Activated T-cell treated with anti-CD3 and anti-CD28 coated beads, Interleukin-2, amount 50 U/mL, for 1 hour (primary cell): ENCODE measurements at regions not wholly inside any gene's neighbourhood (a gene's known extent, or its start where the extent isn't known, plus 50 kb on each side); places are given as distances from the start of the nearest gene placed in this dataset.
A peak's percentile ranks its signal among the peaks of the same experiment; 100 is the strongest.

Experiments used
- DNase-seq: peaks from one replicate; pipeline ENCODE4 v3.0.0-alpha.2; 2020

DNA sequence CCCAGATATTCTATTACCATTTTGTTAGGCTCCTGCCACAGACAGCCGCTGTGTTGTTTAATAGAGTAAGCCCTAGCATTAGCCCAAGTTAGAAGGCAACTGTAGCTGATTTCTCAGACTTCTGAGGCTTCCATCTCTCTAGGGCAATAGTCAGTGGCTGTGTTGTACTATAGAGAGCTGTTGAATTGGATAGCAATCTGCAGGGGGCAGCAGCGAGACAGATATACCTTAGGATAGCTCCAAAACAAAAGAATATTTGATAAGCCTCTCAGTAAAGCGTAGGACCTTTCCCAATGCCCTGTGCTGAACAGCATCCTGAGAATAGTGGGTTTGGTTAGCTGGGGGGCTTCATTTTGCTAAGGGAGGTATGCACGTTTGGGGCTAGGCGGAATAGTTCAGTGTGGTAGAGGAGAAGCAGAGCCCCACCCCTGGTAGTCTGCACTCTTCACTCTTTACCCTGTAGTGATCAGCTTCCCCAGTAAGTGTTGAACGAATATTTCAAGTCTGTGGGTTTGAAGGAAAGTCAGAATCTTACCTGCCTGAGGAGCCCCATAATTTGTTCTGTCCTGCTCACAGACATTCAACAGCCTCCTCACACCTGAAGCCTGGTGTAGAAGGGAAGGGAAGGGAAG is 515.1 kb downstream of the INSC start:
- DNase-seq = no peak

DNA sequence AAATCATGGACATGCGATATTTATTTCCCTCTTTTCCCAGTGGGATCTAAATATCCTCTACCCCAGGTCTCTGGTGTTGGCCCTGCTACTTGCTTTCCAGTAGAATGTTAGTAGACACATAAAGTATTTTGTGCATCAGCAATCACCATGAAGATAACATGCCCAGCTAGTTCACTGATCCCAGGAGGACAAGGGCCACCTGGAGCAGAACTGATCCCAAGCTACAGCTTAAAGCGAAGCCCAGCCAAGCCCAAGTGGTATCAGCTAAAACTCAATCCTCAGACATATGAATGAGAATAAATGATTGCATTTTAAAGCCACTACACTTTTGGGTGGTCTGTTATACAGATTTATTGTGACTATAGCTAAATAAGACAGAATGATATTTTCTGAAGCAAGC is 516.2 kb downstream of the INSC start:
- DNase-seq = no peak

DNA sequence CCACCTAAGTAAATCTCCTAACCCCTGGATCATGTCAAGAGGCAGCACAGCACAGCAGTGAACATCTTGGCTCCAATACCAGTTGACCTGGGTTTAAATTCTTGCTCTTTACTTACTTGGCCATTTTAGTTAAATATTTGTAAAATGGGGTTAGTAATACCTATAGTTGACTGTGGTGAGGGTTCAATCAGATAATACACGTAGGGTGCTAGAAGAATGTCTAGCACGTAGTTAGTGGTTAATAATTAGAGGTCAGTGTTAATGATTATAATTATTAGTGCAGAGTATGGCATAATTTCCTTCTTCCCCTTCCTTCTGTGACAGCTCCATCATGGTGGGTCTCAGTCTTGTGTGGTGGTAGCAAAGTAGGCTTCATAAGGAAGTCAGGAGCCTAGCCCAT is 520.8 kb downstream of the INSC start:
- DNase-seq = no peak

DNA sequence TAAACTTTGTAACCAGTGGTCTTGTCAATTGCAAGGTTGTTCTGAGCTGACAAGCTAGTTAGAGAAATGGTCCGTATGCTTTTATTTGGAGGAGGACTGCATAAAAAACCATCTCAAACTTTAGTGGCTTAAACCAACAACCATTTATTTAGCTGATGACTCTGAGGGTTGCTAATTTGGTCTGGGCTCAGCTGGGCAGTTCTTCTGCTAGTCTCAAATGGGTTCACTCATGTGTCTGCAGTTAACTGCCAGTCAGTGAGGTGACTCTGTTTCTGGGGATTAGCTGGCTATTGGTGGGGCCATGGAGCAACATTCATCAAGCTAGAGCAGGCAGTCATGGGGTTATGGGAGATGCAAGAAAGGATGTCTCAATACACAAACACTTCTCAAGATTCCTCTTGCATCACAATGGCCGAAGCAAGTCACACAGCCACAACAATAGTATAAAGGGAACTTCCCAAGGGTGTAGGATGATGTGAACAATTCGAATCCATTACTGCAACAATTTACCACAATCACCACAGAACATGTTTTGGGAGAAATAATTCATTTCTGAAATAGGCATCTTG is 521.9 kb downstream of the INSC start:
- DNase-seq = no peak

DNA sequence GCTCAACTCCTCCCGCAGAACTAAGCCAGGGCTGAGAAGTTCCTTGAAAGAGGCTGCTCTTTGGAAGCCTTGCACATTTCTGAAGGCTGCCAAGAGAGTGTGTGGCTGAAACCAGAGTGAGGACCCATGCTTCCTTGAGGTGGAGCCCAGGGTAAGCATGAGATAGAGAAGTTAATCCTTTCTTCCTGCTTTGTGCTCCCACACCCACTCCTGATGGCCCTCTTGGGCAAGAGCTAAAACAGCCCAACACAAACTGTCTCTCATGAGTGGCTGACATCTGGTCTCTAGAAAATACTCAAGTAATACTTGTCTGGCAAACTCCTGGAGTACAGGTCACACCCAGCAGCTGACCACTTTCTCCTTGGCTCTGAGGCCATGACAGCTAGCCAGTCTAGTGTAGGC is 523.7 kb downstream of the INSC start:
- DNase-seq = no peak

DNA sequence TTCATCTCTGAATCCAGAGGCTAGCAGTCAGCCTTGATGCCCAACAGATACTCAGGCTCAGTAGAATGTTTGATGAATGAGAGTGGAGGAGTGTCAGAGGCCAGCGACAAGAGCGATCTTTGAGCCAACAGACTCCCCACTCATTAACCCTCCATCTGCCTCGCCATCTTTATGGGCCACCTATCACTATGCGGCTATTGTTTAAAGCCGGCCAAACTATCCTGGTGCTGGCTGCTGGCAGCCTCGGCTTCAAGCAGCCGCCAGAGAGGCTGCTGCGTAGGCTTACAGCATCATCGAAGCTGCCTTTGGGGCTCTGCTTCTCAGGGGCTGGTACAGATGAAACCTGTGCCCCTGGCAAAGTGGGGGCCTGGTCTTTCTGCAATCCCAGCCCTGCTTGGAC is 525.6 kb downstream of the INSC start:
- no peak for DNase-seq

DNA sequence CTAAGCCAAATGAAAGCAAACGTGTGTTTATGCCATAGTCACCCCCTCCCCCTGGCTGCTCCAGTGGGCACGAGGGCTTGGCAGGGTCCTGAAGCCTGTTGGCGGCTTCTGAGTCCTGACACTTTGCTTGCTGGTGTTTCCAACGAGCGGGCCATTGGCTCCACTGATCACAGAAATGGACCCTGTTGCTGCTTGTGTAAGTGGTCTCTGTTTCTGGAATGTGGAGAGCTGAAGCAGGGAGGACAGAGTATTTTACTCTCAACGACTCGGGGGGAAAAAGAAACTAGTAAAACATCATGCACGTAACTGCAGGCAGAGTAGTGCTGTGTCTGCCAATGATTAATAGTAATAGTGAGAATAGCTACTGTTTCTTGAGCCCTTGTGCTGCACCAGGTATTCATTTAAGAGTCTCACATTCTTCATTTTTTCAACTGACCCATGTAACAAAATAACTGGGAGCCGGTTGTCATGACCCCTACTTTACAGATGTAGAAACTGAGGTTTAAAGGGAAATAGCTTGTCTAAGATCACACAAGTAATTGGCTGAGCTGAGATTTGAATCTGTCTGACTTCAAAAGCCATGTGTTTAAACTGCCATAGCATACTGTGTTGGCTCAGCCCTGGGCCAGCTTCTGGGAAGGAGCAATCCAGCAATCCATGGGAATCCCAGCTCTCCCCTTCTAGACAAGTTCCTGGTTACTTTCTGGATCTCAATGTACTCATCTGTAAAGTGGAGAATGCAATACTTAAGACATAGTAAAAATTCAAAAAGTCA is 526.7 kb downstream of the INSC start:
- no peak for DNase-seq

DNA sequence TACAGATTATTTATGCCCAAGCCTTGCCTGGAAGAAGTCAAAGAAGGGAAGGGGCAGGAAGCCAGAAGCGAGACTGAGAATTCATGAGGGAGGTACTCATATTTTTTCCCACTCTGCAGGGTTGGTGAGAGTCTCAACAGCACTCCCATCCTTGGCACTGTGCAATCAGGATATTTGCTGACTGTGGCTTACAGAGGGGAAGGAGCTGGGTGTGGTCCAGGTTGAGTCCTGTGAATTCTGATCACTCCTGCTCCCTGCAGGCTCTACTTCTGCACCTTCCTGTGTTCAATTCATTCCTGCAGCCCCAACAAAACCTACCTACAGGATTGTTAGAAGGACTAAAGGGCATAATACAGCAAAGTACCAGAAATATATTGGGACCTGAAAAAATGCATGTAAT is 530.5 kb downstream of the INSC start:
- DNase-seq = no peak

DNA sequence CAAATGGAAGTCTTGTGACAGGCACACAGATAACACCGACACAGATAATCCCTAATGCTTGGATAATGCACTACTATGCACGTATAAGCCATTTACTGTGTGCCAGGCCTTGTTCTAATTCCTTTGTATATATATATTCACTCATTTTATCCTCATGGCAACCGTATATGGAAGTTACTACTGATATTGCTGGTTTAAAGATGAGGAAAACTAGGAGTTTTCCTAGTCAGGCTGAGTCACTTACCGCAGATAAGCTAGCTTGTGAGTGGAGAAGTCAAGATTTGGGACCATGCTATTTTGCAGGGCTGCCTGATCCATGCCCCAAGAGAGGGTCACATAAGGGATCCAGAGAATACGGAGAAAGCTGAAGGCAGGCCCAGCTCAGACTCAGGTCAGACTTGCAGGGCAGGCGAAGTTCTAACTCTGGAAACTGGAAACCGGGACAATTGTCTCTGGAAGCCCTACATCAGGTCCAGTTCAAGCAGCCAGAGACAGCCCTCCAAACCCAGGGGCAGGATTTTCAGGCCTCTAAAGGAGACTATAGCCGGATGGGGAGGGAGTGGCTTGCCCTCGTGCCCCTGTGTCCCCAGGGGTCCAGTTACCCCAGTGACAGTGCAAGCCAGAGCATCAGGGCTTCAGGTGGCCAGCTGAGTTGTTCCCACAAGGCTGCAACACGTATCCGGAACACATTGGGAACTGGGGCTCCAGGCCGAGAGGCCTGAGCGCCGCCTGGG is 534.8 kb downstream of the INSC start:
- no peak for DNase-seq

DNA sequence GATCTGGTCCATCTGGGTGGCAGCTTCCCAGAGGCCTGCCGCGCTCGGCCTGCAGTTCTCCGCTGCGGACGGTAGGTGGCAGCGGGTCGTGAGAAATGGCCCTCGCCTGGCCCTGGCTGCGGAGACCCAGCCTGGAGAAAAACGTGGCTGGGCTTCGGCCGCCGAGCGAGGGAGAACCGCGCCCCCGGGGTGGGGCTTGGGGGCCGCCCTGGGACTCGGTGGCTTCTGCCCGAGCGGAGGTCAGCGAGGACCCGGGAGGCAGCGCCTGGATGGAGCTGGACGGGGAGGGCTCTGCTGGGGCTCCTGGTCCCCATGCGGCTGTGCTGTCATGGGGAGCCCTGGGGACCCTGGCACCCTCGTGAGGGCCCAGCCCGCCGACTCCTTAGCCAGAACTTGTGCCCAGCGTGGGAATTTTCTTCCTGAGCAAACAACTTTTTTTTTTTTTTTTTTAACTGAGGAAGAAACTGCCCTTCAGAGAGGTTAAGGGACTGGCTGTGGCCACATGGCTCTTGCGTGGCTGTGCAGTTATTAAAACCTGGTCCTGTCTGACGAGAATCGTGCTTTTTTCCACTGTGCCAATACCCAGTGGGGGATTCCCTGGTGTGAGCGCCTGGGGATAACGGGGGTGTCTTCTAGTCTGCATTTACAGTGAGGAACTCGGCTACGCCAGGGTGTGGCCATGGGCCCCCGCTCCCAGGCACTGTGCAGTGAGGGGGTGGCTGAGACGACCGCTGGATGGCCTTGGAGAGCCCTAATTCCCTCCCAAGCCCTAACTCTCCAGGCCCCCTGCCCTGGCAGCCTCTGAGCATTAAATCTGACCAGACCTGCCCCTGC is 535.6 kb downstream of the INSC start:
- peak; percentile 64 for DNase-seq

DNA sequence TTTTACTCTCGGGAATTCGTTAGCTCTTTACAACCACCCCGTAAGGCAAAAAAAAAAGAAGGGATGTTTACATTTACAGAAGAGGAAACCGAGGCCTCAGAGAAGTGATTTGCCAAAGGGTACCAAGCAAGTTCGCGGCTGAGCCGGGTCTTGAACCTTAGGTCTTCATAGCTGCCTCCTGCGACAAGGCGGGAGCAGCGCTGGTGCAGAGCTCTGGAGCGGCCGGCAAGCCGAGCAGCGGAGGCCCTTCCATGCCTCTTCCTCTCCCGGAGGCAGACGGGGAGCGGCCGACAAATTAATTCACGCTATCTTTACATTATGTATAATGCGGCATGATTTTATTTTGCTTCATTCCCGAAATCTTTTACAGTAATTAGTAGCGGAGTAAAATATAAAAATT is 536.3 kb downstream of the INSC start:
- no peak for DNase-seq

DNA sequence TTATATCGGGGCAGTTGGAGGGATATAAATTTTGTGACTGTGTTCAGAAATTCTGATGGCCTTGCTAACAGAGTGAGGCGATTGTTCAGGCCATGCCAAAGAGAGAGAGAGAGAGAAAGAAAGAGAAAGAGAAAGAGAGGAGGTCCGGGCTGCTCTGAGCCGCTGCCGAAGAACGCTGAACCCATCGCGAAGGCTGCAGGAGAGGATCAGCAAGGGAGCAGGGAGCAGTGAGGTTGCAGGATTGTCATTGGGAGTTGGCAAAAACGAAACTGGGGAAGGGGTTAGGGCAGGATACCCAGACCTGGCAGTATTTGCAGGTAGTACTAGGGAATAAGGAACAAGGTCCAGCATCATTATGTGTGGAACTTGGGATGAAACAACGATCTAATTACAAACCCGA is 537.1 kb downstream of the INSC start:
- DNase-seq = no peak

DNA sequence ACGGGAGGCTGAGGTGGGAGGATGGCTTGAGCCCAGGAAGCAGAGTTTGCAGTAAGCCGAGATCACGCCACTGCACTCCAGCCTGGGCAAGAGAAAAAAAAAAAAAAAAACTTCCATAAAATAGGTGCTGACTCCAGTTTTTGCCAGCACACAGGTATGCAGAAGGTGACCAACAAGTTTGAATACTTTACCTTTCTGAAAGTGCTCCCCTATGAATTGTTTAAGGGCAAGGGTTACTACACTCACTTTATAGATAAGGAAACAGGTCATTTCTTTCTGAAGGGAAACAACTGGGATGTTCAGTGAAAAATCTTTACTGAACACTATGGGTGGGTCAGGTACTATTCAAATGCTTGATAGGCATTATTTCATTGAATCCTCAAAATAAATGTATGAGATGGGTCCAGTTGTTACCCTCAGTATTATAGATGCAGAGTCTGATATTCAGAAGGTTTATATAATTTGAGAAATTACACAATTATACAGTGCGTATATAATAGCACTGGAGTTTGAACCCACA is 538.5 kb downstream of the INSC start:
- no peak for DNase-seq

DNA sequence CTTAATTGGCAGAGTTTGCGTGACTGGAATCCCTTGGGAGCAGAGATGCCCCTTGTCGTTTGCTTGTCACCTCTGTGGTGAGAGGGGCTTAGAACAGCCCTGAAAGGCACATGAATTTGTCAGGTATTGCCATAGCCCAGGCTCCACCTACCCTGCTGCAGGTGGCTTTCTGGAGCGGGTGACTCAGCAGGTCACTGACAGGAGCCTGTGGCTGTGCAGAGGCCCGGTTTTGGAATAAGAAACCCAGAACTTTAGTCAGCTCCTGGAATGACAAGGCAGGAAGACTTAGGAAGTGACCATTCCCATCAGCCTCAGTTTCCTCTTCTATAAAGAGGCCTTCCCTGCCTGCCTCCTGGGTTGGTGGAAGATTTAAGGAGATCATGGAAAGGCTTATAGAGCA is 539.7 kb downstream of the INSC start:
- no peak for DNase-seq

DNA sequence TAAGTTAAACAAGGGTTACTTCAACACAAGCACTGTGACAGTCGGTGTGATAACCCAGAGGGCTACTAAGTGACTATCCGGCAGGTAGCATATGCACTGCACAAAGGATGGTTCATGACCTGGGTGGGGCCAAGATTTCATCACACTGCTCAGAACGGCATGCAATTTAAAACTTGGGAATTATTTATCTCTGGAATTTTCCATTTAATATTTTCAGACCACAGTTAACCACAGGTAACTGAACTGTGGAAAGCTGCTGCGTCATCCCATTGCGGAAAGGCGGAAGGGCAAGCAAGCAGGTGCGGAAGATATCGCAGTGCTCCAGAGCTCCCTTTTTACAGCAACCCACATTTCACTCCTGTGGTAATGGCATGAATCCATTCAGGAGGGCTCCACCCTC is 540.8 kb downstream of the INSC start:
- no peak for DNase-seq

DNA sequence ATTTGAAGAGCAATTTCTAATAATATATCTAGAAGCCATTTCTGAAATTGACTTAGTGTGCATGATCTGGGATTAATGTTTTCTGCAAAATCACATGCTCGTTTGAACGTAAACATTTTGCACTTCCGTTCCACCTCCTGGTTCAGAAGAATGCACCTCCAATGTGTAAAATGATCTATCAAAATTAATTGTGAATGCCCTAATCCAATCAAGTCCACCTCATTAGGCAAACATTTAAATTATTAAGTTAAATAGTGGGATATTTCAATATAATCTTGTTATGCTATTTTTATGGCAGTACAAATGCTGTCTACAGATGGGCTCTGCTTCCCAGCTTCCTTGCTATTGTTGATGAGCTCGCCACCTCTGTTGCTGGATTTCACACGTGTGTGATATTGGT is 542.5 kb downstream of the INSC start:
- DNase-seq = no peak

DNA sequence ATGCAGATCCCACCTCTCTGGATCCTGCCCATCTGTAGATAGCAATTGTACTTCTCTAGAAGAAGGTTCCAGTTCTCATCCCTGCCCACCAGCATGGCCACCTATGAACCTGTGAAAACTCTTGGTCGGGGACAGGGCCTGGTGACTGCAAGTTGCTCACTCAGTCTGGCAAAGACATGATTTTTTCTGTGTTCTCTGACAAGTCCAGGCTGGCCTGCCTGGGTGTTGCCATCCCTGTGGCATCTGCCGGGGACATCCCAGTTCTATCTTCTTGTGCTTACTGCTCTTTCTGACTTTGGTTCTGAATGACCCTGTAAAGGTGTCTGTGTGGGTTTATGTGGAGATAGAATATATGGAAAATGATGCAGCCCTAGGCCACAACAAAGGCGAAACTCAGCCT is 545.8 kb downstream of the INSC start:
- no peak for DNase-seq

DNA sequence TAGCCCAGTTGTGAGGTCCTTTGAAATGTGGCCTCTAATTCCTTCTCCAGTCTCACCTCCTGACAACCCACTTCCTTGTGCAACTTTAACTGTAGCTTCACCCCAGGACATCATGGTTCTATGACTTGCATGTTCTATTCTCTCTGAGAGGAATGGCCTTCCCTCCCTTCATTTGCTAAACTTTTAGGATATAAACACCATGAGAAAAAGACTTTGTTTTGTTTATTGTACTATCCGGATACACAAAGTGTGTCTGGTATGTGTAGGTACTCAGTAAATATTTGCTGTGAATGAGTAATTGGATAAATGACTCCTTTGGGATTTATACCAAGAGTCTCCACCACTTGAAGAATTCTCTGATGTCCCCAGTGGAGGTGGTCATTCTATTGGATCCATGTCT is 547.6 kb downstream of the INSC start:
- no peak for DNase-seq

DNA sequence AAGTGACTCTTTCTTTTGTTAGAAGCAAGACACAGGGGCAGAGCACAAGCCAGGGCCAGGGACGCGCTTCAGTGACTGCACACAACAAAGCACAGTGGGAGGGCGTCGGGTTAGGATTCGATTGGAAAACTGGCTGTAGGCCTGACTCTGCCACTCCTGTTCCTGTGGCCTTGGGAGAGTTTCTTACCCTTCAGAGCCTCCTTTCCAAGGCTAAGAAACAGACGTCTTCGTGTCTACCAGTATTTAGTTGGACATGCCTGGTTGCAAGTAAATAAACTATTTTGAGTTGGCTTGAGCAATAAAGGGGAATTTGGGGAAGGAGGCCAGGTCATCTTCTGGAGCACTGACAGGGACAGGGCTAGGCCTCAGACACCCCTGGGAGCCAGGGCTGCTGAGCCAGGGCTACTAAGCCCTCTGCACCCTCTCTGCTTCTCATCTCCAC is 549.1 kb downstream of the INSC start:
- no peak for DNase-seq

DNA sequence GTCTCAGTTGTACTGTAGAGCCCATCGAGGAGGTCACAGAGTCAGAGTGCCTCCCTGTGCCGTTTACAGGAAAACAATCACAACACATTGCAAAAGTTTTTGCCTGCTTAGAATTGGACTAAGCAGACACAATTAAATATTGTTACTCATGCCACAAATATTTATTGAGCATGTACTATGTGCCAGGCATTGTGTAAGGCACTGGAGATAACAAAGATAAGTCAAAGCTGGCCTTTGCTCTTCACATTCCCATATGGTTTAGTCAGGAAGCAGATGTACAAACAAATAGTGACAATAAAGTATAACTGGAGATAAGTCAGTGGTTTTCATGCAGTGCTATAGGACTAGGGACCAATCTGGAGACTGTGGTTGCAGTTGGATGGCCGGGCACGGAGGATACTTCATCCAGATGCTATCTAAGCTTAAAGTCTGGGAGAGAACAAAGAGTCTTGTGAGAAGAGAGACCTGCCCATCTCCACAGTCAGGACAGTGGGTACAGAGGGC is 550.7 kb downstream of the INSC start:
- DNase-seq = no peak

DNA sequence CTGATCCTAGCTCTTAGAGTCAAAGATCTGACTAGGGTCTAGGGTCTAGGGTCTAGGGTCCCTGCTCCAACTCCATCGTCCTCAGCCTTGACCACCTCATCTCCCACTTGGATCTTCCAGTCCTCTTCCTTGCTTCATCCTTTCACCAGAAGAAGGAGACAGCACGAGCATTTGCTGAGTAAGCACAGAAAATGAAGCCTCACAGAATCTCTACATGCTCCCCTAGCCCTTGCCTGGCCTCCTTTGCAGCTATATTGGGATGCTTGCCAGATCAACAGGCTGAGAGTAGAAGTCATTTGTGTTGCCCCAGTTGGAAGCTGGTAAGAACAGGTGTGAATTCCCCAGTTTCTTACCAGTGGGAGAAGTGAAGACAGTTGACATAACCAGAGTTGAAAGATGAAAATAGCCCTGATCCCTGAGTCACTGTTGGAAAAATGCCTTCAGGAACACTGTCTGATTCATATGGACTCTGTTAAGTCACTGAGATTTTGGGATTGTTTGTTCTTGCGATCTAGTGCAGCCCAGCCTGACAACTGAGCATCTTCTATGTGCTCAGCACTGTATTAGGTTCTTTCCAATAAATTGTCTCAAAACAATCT is 552.5 kb downstream of the INSC start:
- DNase-seq = no peak

DNA sequence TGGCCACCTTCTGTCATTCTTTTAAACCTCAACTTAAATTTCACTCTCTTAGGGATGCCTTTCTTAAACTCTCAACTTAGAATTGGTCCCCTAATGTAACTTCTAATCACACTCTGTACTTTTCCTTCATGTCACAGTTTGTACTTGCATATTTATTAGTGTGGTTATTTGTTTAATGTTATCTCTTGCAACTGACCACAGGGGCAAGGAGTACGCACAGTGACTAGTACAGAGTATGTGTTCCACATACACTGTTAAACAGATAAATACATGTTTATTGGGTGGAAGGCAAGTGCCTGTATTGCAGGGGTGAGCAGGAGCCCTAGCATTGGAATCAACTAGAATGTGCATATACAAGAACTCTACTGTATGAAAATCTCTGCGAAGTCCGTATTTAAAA is 554.0 kb downstream of the INSC start:
- DNase-seq = no peak
